C4-2B (cell line): ENCODE measurements at regions not wholly inside any gene's neighbourhood (a gene's known extent, or its start where the extent isn't known, plus 50 kb on each side); places are given as distances from the start of the nearest gene placed in this dataset.
"Not testable (repeated sequence)": the region's sequence is repeated elsewhere in the genome, so short reads cannot be mapped to it uniquely, and the experiment has no call there.

Experiments used
- CTCF ChIP-seq: fragments of 450-650 bp; conservative IDR thresholded peaks from 2 replicates; pipeline ENCODE4 v1.5.1; 2017; ENCODE audit warnings: mild to moderate bottlenecking
- ZFX ChIP-seq: fragments of 450-650 bp; IDR thresholded peaks from 2 replicates; pipeline ENCODE4 v1.6.1; 2017

DNA sequence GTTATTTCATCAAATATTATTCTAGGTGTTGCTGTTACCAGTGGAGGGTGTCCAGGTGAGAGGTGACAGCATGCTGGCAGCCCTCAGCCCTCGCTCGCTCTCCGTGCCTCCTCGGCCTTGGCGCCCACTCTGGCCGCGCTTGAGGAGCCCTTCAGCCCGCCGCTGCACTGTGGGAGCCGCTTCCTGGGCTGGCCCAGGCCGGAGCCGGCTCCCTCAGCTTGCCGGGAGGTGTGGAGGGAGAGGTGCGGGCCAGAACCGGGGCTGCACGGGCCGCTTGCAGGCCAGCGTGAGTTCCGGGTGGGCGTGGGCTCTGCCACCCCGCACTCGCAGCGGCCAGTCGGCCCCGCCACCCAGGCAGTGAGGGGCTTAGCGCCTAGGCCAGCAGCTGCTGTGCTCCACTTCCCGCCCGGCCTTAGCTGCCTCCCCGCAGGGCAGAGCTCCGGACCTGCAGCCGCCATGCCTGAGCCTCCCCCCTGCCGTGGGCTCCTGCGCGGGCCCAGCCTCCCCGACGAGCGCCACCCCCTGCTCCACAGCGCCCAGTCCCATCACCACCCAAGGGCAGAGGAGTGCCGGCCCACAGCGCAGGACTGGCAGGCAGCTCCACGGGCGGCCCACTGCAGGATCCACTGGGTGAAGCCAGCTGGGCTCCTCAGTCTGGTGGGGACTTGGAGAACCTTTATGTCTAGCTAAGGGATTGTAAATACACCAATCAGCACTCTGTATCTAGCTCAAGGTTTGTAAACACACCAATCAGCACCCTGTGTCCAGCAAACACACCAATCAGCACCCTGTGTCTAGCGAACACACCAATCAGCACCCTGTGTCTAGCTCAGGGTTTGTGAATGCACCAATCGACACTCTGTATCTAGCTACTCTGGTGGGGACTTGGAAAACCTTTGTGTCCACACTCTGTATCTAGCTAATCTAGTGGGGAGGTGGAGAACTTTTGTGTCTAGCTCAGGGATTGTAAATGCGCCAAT, 413.3 kb downstream of the HACE1 start:
- TF ChIP-seq CTCF, ZFX: not testable (repeated sequence)
